Esophagus squamous epithelium (tissue), 5 donors: ENCODE measurements at regions not wholly inside any gene's neighbourhood (a gene's known extent, or its start where the extent isn't known, plus 50 kb on each side); places are given as distances from the start of the nearest gene placed in this dataset.

Source experiments
- DNase-seq: peaks from one replicate; lab custom pipeline; 2025; lab: John Stamatoyannopoulos, UW
- H3K27ac ChIP-seq, 4 donors: fragments of 200-600 bp; sonication (generic); one replicate each; pipeline ENCODE4 v1.5.1; 2016 to 2019; ENCODE audit warnings: mild to moderate bottlenecking in 1 of 4
- H3K27me3 ChIP-seq, 4 donors: fragments of 200-600 bp; sonication (generic); 1 replicate in 3 of 4; 2 replicates in 1 of 4; pipeline versions ENCODE4 v1.5.1 to v1.6.0; 2017 to 2021; ENCODE audit warnings: antibody characterized with exemption in 1 of 4
- H3K36me3 ChIP-seq, 3 donors: fragments of 200-600 bp; sonication (generic); one replicate each; pipeline ENCODE4 v1.5.1; 2016 to 2019
- H3K4me1 ChIP-seq, 3 donors: fragments of 200-600 bp; sonication (generic); one replicate each; pipeline ENCODE4 v1.5.1; 2017 to 2019
- H3K4me3 ChIP-seq, 4 donors: fragments of 200-600 bp; sonication (generic); 1 replicate in 3 of 4; 2 replicates in 1 of 4; pipeline ENCODE4 v1.5.1; 2016 to 2019; ENCODE audit warnings: mild to moderate bottlenecking in 2 of 4, moderate library complexity in 1 of 4
- H3K9me3 ChIP-seq, 3 donors: fragments of 200-600 bp; sonication (generic); one replicate each; pipeline ENCODE4 v1.5.1; 2016 to 2019
- CTCF ChIP-seq, 6 experiments: fragments of 450-650 bp in 4 of 6; fragments of 200-600 bp in 2 of 6; sonication (generic) in 2 of 6; IDR thresholded peaks; one replicate each; pipeline ENCODE4 v1.5.1; 2016 to 2019; ENCODE audit warnings: antibody characterized with exemption in 6 of 6, mild to moderate bottlenecking in 4 of 6, moderate library complexity in 4 of 6
- POLR2A ChIP-seq, 4 donors: fragments of 450-650 bp; IDR thresholded peaks; one replicate each; pipeline ENCODE4 v1.6.1; 2017; ENCODE audit warnings: antibody characterized with exemption in 4 of 4, mild to moderate bottlenecking in 4 of 4, moderate library complexity in 3 of 4
- WGBS, 2 donors: methylation state at CpG; one replicate each; pipeline ENCODE4 v1.1.5; 2018; 5-methylcytosine and 5-hydroxymethylcytosine counted together
- intact Hi-C: fragments of 100-400 bp; cut with DNase I; formaldehyde crosslinking; loops from one replicate; pipeline ENCODE4 v1.15.0; 2022
- donor health status: DM: yes; HTN: yes; CAD: no.

- WGBS, 2 donors: 86% methylated on average over 3 of the region's 3 CpGs
- Histone ChIP-seq H3K27ac (no peak overlapping the region), H3K9me3 (no peaks in the 10 kb centered on the region), H3K36me3 (no peaks in the 10 kb centered on the region), H3K27me3 (no peaks in the 10 kb centered on the region), H3K4me1 (no peaks in the 10 kb centered on the region), H3K4me3 (no peak overlapping the region)
- TF ChIP-seq CTCF (IDR thresholded peaks at IDR 0.05) (no peak), POLR2A (IDR thresholded peaks at IDR 0.05) (no peak)
- DNase-seq: no peak
- intact Hi-C loops: no loop called here
These were observed 552.4 kb upstream of the DAB2 start for GRCh38 chr5:39977066-39977655.

GRCh38 chr5:39970117-39970798 is 545.5 kb upstream of the DAB2 start:
- 86 to 96% methylated on average over 2 of the region's 2 CpGs for WGBS, 2 donors
- H3K4me1 ChIP-seq: no peaks in the 10 kb centered on the region
- no peaks in the 10 kb centered on the region for H3K27me3 ChIP-seq
- TF ChIP-seq CTCF (IDR thresholded peaks at IDR 0.05): no peak
- no peak for TF ChIP-seq POLR2A (IDR thresholded peaks at IDR 0.05)
- intact Hi-C loops: no loop called here
- no peak overlapping the region for H3K27ac ChIP-seq
- H3K4me3 ChIP-seq: no peak overlapping the region
- no peaks in the 10 kb centered on the region for H3K9me3 ChIP-seq
- DNase-seq: no peak
- no peaks in the 10 kb centered on the region for H3K36me3 ChIP-seq

- Histone ChIP-seq H3K9me3 (no peaks in the 10 kb centered on the region), H3K36me3 (no peaks in the 10 kb centered on the region), H3K27ac (no peak overlapping the region), H3K4me1 (no peaks in the 10 kb centered on the region), H3K4me3 (no peak overlapping the region), H3K27me3 (no peaks in the 10 kb centered on the region)
- intact Hi-C loops: no loop called here
- no peak for TF ChIP-seq POLR2A (IDR thresholded peaks at IDR 0.05)
- WGBS, 2 donors: 57 to 67% methylated on average over 2 of the region's 2 CpGs
- no peak for DNase-seq
These were observed 543.6 kb upstream of the DAB2 start for GRCh38 chr5:39968381-39968780.

GRCh38 chr5:39955156-39955555 is 530.4 kb upstream of the DAB2 start:
- Histone ChIP-seq H3K4me3 (no peak overlapping the region), H3K27me3 (no peaks in the 10 kb centered on the region), H3K9me3 (no peaks in the 10 kb centered on the region), H3K36me3 (no peaks in the 10 kb centered on the region), H3K4me1 (no peaks in the 10 kb centered on the region), H3K27ac (no peak overlapping the region)
- intact Hi-C loops: no loop called here
- TF ChIP-seq POLR2A (IDR thresholded peaks at IDR 0.05) (no peak), CTCF (IDR thresholded peaks at IDR 0.05) (no peak)
- DNase-seq: no peak
- WGBS, 2 donors: 72 to 80% methylated on average over 2 of the region's 2 CpGs

- Histone ChIP-seq H3K9me3 (no peaks in the 10 kb centered on the region), H3K27ac (no peak overlapping the region), H3K4me3 (no peak overlapping the region), H3K27me3 (no peaks in the 10 kb centered on the region), H3K4me1 (no peaks in the 10 kb centered on the region), H3K36me3 (no peaks in the 10 kb centered on the region)
- 85 to 92% methylated on average over 3 of the region's 3 CpGs for WGBS, 2 donors
- intact Hi-C loops: no loop called here
- TF ChIP-seq CTCF (IDR thresholded peaks at IDR 0.05) (no peak), POLR2A (IDR thresholded peaks at IDR 0.05) (no peak)
- no peak for DNase-seq
These were observed 526.3 kb upstream of the DAB2 start for GRCh38 chr5:39951070-39951469.
